GM12878 (cell line): ENCODE measurements at regions not wholly inside any gene's neighbourhood (a gene's known extent, or its start where the extent isn't known, plus 50 kb on each side); places are given as distances from the start of the nearest gene placed in this dataset.

Source experiments
- ATAC-seq: fragments of 200-7000 bp; cut with Tn5 transposase; 3 replicates; pipeline ENCODE4 v1.9.1; 2020; ENCODE audit warnings: mild to moderate bottlenecking, moderate library complexity
- BruUV-seq: library from RNA; stranded (reverse); fragments of 400-500 nt; replicated peaks from 2 replicates; lab custom pipeline; 2021; lab: Mats Ljungman, UMichigan
- CTCF ChIA-PET: fragments of 300-600 bp; sonication (Branson Sonifier 250); formaldehyde crosslinking; extraction: SDS; loops from one replicate; lab custom pipeline; 2021; ENCODE audit warnings: inconsistent platforms; lab: Yijun Ruan, JAX
- POLR2A ChIA-PET: fragments of 350-600 bp; formaldehyde crosslinking; extraction: SDS; loops from one replicate; lab custom pipeline; 2021; ENCODE audit warnings: inconsistent platforms; lab: Charles Lee
- RAD21 ChIA-PET: fragments of 300-600 bp; sonication (Branson Sonifier 250); formaldehyde crosslinking; loops from one replicate; lab custom pipeline; 2023; ENCODE audit warnings: antibody characterized with exemption; ENCODE audit not compliant: unreplicated experiment; lab: Charles Lee
- SMC1A ChIA-PET: fragments of 300-600 bp; sonication (Branson Sonifier 250); formaldehyde crosslinking; loops from one replicate; lab custom pipeline; 2023; ENCODE audit not compliant: unreplicated experiment, uncharacterized antibody; lab: Charles Lee
- DNase-seq: peaks from one replicate; pipeline ENCODE4 v3.0.0-alpha.2; 2011; ENCODE audit warnings: low read depth, low spot score
- FAIRE-seq: peaks from 3 replicates; lab custom pipeline; 2011; peaks lifted over from hg19 to GRCh38; lab: Jason Lieb, UNC
- H2AFZ ChIP-seq: 2 replicates; pipeline ENCODE4 v1.6.0; 2011; ENCODE audit warnings: low read depth, low read length, control low read depth; ENCODE audit not compliant: control insufficient read depth
- H3K27ac ChIP-seq: 2 replicates; pipeline ENCODE4 v1.5.1; 2011; ENCODE audit warnings: control low read depth; ENCODE audit not compliant: control insufficient read depth, insufficient read depth
- H3K27me3 ChIP-seq, 2 experiments: replicated peaks in 1 of 2; 2 replicates each; pipeline versions ENCODE4 v1.6.0 to v1.6.1; 2011; ENCODE audit warnings: low read length in 1 of 2; ENCODE audit not compliant: control insufficient read depth in 2 of 2, insufficient read depth in 2 of 2
- H3K36me3 ChIP-seq, 2 experiments: 2 replicates each; pipeline ENCODE4 v1.5.1; 2011; ENCODE audit warnings: low read length in 1 of 2; ENCODE audit not compliant: control insufficient read depth in 2 of 2, insufficient read depth in 2 of 2
- H3K4me1 ChIP-seq: 2 replicates; pipeline ENCODE4 v1.6.1; 2011; ENCODE audit warnings: mild to moderate bottlenecking, low read length, moderate library complexity, mixed read lengths; ENCODE audit not compliant: control insufficient read depth, insufficient read depth
- H3K4me2 ChIP-seq: 2 replicates; pipeline ENCODE4 v1.6.0; 2011; ENCODE audit warnings: control low read depth; ENCODE audit not compliant: control insufficient read depth, insufficient read depth
- H3K4me3 ChIP-seq: fragments of 200-600 bp; sonication (generic); 2 replicates; pipeline ENCODE4 v1.5.1; 2016
- H3K79me2 ChIP-seq: 2 replicates; pipeline ENCODE4 v1.6.0; 2011; ENCODE audit warnings: low read length; ENCODE audit not compliant: control insufficient read depth, insufficient read depth
- H3K9ac ChIP-seq: 2 replicates; pipeline ENCODE4 v1.8.0; 2011; ENCODE audit warnings: low read length, control low read depth, mixed read lengths; ENCODE audit not compliant: control insufficient read depth, insufficient read depth
- H3K9me3 ChIP-seq: replicated peaks from 3 replicates; pipeline ENCODE4 v1.5.1; 2011; ENCODE audit warnings: mild to moderate bottlenecking, low read length; ENCODE audit not compliant: control insufficient read depth, insufficient read depth
- H4K20me1 ChIP-seq: 2 replicates; pipeline ENCODE4 v1.6.0; 2011; ENCODE audit not compliant: control insufficient read depth, insufficient read depth
- BRCA1 ChIP-seq: IDR thresholded peaks from 2 replicates; pipeline ENCODE4 v1.6.1; 2011; ENCODE audit warnings: low read depth, low read length, improper control_type of control experiment
- CTCF ChIP-seq, 3 experiments: IDR thresholded peaks in 2 of 3; conservative IDR thresholded peaks in 1 of 3; 2 replicates each; pipeline ENCODE4 v1.5.1; 2011; ENCODE audit warnings: low read depth in 3 of 3, low read length in 3 of 3, mild to moderate bottlenecking in 3 of 3, control low read depth in 2 of 3, moderate library complexity in 2 of 3, inconsistent platforms in 1 of 3, mixed read lengths in 1 of 3; ENCODE audit not compliant: control insufficient read depth in 2 of 3, insufficient read depth in 1 of 3; ENCODE audit errors: extremely low read depth in 1 of 3
- GATAD2B ChIP-seq: fragments of 450-650 bp; conservative IDR thresholded peaks from 2 replicates; pipeline ENCODE4 v1.6.1; 2017; ENCODE audit warnings: low read depth, mild to moderate bottlenecking, moderate library complexity
- MEF2B ChIP-seq: fragments of 450-650 bp; IDR thresholded peaks from 2 replicates; pipeline ENCODE4 v1.6.1; 2018; ENCODE audit warnings: mild to moderate bottlenecking, moderate library complexity; ENCODE audit not compliant: partially characterized antibody, poor library complexity, severe bottlenecking
- MYB ChIP-seq: fragments of 150-350 bp; IDR thresholded peaks from 2 replicates; pipeline ENCODE4 v1.6.1; 2014; ENCODE audit warnings: mild to moderate bottlenecking, low read depth, low read length, borderline replicate concordance
- NFYB ChIP-seq: IDR thresholded peaks from 2 replicates; pipeline ENCODE4 v1.6.1; 2011; ENCODE audit warnings: low read depth, mild to moderate bottlenecking, low read length, improper control_type of control experiment, moderate library complexity; ENCODE audit not compliant: insufficient read depth
- POU2F2 ChIP-seq: IDR thresholded peaks from 3 replicates; pipeline ENCODE4 v1.6.1; 2011; ENCODE audit warnings: low read depth, mild to moderate bottlenecking, low read length, borderline replicate concordance
- WGBS: methylation state at CpG from one replicate; pipeline ENCODE4 v1.1.6; 2016; ENCODE audit warnings: low lambda C conversion rate; ENCODE audit not compliant: insufficient replicate concordance, insufficient coverage; ENCODE audit errors: missing lambda C conversion rate; 5-methylcytosine and 5-hydroxymethylcytosine counted together
- in situ Hi-C: fragments of 300-500 bp; cut with MboI; formaldehyde crosslinking; loops from 9 replicates; pipeline ENCODE4 v1.14.3; 2018; ENCODE audit warnings: mixed read lengths
- intact Hi-C: fragments of 100-400 bp; cut with micrococcal nuclease; formaldehyde crosslinking; loops from one replicate; pipeline ENCODE4 v1.14.2; 2022; ENCODE audit not compliant: unreplicated experiment
- TF ChIP-seq, protein P1 (sequence below): fragments of 150-350 bp; IDR thresholded peaks from 2 replicates; pipeline ENCODE4 v1.6.1; 2014; ENCODE audit warnings: mild to moderate bottlenecking, low read depth, low read length
- TF ChIP-seq, protein P2 (sequence below): IDR thresholded peaks from 2 replicates; pipeline ENCODE4 v1.6.1; 2012; ENCODE audit warnings: low read depth, low read length, improper control_type of control experiment
- TF ChIP-seq, protein P3 (sequence below): IDR thresholded peaks from 2 replicates; pipeline ENCODE4 v1.6.1; 2011; ENCODE audit warnings: low read depth, mild to moderate bottlenecking, low read length, moderate library complexity, borderline replicate concordance; ENCODE audit errors: extremely low read depth

DNA sequence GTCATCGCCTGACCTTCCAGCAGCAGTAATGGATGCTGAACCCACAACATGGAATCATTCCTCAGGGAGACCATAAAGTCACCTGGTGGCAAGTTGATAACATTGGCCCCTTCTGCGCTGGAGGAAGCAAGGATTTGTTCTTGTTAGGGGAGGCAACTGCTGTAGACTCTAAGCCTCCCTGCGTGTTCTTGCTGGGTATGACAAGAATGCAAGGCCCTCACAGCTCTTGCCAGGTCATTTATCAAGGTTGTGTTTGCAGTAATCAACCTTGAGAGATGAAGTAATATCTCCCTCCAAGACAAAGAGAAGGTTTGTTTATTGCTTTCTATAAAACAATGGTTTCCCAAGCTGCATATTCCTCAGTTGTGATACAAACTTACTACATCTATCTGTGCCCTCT lies 80.9 kb downstream of the PERP start:
- no peak for FAIRE-seq

GRCh38 chr6:138028893-138029292 lies 78.3 kb downstream of the PERP start:
- no peaks in the 10 kb centered on the region for H3K36me3 ChIP-seq
- DNase-seq (no peak), FAIRE-seq (no peak), ATAC-seq (no peak)
- H3K9me3 ChIP-seq: no peaks in the 10 kb centered on the region
- POLR2A ChIA-PET: no interaction called here
- H3K4me2 ChIP-seq: no peak overlapping the region
- no peak overlapping the region for H3K9ac ChIP-seq
- H3K27me3 ChIP-seq: no peaks in the 10 kb centered on the region; a peak in 2 of 4 replicates
- no TSS peak for BruUV-seq
- intact Hi-C loops (no loop called here), in situ Hi-C loops (no loop called here)
- RAD21 ChIA-PET: no interaction called here
- WGBS: 15% methylated on average over 6 of the region's 6 CpGs
- no peaks in the 10 kb centered on the region for H3K4me1 ChIP-seq
- H2AFZ ChIP-seq: no peak overlapping the region
- SMC1A ChIA-PET: no interaction called here
- H3K79me2 ChIP-seq: no peaks in the 10 kb centered on the region
- no peaks in the 10 kb centered on the region for H4K20me1 ChIP-seq
- no peak overlapping the region for H3K4me3 ChIP-seq
- CTCF ChIA-PET: no interaction called here
- no peak overlapping the region for H3K27ac ChIP-seq
- TF ChIP-seq MEF2B (no peak), MYB (no peak), BRCA1 (no peak), GATAD2B (no peak), NFYB (no peak), CTCF (IDR thresholded peaks at IDR 0.05 in 2 of 3, conservative IDR thresholded peaks at IDR 0.05 in 1 of 3; ENCODE audit: control insufficient read depth in 2 of 3, extremely low read depth in 1 of 3, insufficient read depth in 1 of 3, low read depth in 3 of 3, low read length in 3 of 3) (no peak)
- TF ChIP-seq, protein P1, sequence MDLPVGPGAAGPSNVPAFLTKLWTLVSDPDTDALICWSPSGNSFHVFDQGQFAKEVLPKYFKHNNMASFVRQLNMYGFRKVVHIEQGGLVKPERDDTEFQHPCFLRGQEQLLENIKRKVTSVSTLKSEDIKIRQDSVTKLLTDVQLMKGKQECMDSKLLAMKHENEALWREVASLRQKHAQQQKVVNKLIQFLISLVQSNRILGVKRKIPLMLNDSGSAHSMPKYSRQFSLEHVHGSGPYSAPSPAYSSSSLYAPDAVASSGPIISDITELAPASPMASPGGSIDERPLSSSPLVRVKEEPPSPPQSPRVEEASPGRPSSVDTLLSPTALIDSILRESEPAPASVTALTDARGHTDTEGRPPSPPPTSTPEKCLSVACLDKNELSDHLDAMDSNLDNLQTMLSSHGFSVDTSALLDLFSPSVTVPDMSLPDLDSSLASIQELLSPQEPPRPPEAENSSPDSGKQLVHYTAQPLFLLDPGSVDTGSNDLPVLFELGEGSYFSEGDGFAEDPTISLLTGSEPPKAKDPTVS: no peak

More for the DNA sequence above, 80.9 kb downstream of the PERP start:
- CTCF ChIA-PET: no interaction called here
- no peaks in the 10 kb centered on the region for H3K36me3 ChIP-seq
- no peak for ATAC-seq
- intact Hi-C loops: no loop called here
- no peaks in the 10 kb centered on the region for H4K20me1 ChIP-seq
- H3K9me3 ChIP-seq: no peaks in the 10 kb centered on the region
- POLR2A ChIA-PET: no interaction called here
- SMC1A ChIA-PET: no interaction called here
- H3K4me3 ChIP-seq: no peak overlapping the region
- RAD21 ChIA-PET: no interaction called here
- no peaks in the 10 kb centered on the region for H3K4me1 ChIP-seq
- no peak for DNase-seq
- no peaks in the 10 kb centered on the region for H3K79me2 ChIP-seq
- in situ Hi-C loops: no loop called here
- H3K27me3 ChIP-seq: peaks cover 0 to 2% of the 10 kb centered on the region in 2 experiments; a peak in 2 of 4 replicates
- no peak overlapping the region for H3K27ac ChIP-seq
- H3K4me2 ChIP-seq: no peak overlapping the region
- WGBS: 44% methylated on average over 3 of the region's 3 CpGs
- no TSS peak for BruUV-seq
- H2AFZ ChIP-seq: no peak overlapping the region
- no peak for TF ChIP-seq POU2F2
- TF ChIP-seq, protein P2, sequence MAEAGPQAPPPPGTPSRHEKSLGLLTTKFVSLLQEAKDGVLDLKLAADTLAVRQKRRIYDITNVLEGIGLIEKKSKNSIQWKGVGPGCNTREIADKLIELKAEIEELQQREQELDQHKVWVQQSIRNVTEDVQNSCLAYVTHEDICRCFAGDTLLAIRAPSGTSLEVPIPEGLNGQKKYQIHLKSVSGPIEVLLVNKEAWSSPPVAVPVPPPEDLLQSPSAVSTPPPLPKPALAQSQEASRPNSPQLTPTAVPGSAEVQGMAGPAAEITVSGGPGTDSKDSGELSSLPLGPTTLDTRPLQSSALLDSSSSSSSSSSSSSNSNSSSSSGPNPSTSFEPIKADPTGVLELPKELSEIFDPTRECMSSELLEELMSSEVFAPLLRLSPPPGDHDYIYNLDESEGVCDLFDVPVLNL: no peak
- TF ChIP-seq, protein P3, sequence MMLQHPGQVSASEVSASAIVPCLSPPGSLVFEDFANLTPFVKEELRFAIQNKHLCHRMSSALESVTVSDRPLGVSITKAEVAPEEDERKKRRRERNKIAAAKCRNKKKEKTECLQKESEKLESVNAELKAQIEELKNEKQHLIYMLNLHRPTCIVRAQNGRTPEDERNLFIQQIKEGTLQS: no peak
- H3K9ac ChIP-seq: no peak overlapping the region
